Thymus (tissue), 11 donors: ENCODE measurements at regions not wholly inside any gene's neighbourhood (a gene's known extent, or its start where the extent isn't known, plus 50 kb on each side); places are given as distances from the start of the nearest gene placed in this dataset.
"Not testable (repeated sequence)": the region's sequence is repeated elsewhere in the genome, so short reads cannot be mapped to it uniquely, and the experiment has no call there.

Source experiments
- DNase-seq, 9 donors: peaks; one replicate each; pipeline ENCODE4 v3.0.0-alpha.2; 2013; ENCODE audit warnings: low spot score in 9 of 9, low read depth in 6 of 9, missing footprints in 1 of 9
- H3K27ac ChIP-seq, 2 donors: one replicate each; pipeline ENCODE4 v1.5.1; 2013; ENCODE audit warnings: control low read depth in 1 of 2, low read depth in 1 of 2, low read length in 1 of 2, mild to moderate bottlenecking in 1 of 2, moderate library complexity in 1 of 2
- H3K27me3 ChIP-seq, 2 donors: one replicate each; pipeline ENCODE4 v1.5.1; 2013; ENCODE audit warnings: low read length in 1 of 2; ENCODE audit not compliant: control insufficient read depth in 2 of 2, insufficient read depth in 1 of 2
- H3K36me3 ChIP-seq, 2 donors: one replicate each; pipeline ENCODE4 v1.5.1; 2013; ENCODE audit warnings: low read length in 1 of 2, mild to moderate bottlenecking in 1 of 2, moderate library complexity in 1 of 2; ENCODE audit not compliant: control insufficient read depth in 2 of 2, insufficient read depth in 2 of 2
- H3K4me1 ChIP-seq, 2 donors: one replicate each; pipeline ENCODE4 v1.5.1; 2013; ENCODE audit warnings: low read length in 2 of 2; ENCODE audit not compliant: control insufficient read depth in 2 of 2, insufficient read depth in 2 of 2
- H3K4me3 ChIP-seq, 2 donors: one replicate each; pipeline ENCODE4 v1.5.1; 2013; ENCODE audit warnings: low read length in 2 of 2, control low read depth in 1 of 2, mild to moderate bottlenecking in 1 of 2
- H3K9me3 ChIP-seq, 2 donors: one replicate each; pipeline ENCODE4 v1.5.1; 2013; ENCODE audit warnings: low read length in 1 of 2, mild to moderate bottlenecking in 1 of 2; ENCODE audit not compliant: control insufficient read depth in 2 of 2, insufficient read depth in 1 of 2
- WGBS: extraction: QIAGEN DNeasy Blood & Tissue Kit; methylation state at CpG from one replicate; pipeline ENCODE4 v1.1.7; 2013; 5-methylcytosine and 5-hydroxymethylcytosine counted together
- donor health status: healthy.

DNA sequence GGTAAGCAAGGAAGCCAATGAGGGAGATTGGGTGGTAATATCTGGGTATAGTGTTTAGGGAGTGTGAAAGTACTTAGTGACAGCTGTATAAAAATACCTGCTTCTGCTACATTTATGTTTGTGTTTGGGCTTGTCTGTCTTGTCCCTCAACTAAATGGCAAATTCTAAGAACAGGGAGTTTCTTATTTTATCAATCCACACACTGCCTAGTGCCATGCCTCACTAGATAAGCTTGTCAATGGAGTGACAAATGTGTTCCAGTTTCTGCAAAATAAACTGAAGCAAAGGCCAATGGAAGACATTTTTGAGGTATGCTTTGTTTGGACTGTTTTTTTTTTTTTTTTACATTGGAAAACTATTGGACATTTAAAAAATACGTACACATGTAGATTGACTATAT, 418.0 kb downstream of the SH2D1A start:
- H3K27ac ChIP-seq, result peak overlapping the region in 1 of 2 donors; percentile 52
- WGBS, result 95% methylated on average over 1 of the region's 1 CpG
- H3K4me1 ChIP-seq, result no peaks in the 10 kb centered on the region
- no peaks in the 10 kb centered on the region for H3K27me3 ChIP-seq
- H3K36me3 ChIP-seq, result no peaks in the 10 kb centered on the region
- H3K9me3 ChIP-seq, result no peaks in the 10 kb centered on the region
- no peak overlapping the region for H3K4me3 ChIP-seq
- no peak for DNase-seq

- 94% methylated on average over 3 of the region's 3 CpGs for WGBS
- no peak overlapping the region for H3K4me3 ChIP-seq
- no peaks in the 10 kb centered on the region for H3K27me3 ChIP-seq
- H3K27ac ChIP-seq, result no peak overlapping the region
- H3K36me3 ChIP-seq, result no peaks in the 10 kb centered on the region
- H3K4me1 ChIP-seq, result no peaks in the 10 kb centered on the region
- H3K9me3 ChIP-seq, result no peaks in the 10 kb centered on the region
- no peak for DNase-seq
These were observed 422.8 kb downstream of the SH2D1A start for GRCh38 chrX:124769166-124769565.

DNA sequence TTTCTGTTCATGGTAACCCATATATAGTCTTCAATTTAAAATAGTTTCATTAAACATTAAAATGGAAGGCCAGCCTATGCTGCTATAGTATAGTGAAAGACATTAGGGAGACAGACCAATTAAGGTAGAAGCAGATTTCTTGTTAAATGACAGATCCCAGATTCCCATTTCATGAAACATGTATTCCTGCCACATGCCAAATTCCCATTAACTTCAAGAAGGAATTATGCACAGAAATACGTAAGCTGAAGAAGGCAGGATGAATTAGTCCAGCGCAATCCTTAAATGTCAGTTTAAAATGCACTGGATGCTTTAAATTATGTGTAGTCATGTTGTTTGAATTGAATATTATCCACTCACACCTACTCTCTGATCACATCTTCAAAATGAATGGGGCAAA, 424.9 kb downstream of the SH2D1A start:
- WGBS, result 98% methylated on average over 2 of the region's 2 CpGs
- H3K27ac ChIP-seq, result no peak overlapping the region
- no peak overlapping the region for H3K4me3 ChIP-seq

DNA sequence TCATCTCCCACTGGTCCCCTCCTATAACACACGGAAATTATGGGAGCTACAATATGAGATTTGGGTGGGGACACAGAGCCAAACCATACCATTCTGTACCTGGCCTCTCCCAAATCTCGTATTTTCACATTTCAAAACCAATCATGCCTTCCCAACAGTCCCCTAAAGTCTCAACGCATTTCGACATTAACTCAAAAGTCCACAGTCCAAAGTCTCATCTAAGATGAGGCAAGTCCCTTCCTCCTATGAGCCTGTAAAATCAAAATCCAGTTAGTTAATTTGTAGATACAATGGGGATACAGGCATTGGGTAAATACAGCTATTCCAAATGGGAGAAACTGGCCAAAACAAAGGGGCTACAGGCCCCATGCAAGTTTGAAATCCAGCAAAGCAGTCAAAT, 441.9 kb downstream of the SH2D1A start:
- H3K9me3 ChIP-seq, H3K4me3 ChIP-seq, H3K4me1 ChIP-seq, H3K27ac ChIP-seq, H3K27me3 ChIP-seq, DNase-seq, H3K36me3 ChIP-seq: not testable (repeated sequence)
- 95% methylated on average over 4 of the region's 4 CpGs for WGBS

More for the DNA sequence above, 424.9 kb downstream of the SH2D1A start:
- Histone ChIP-seq H3K27me3 (no peaks in the 10 kb centered on the region), H3K4me1 (no peaks in the 10 kb centered on the region), H3K9me3 (no peaks in the 10 kb centered on the region), H3K36me3 (no peaks in the 10 kb centered on the region)
- DNase-seq, result no peak

DNA sequence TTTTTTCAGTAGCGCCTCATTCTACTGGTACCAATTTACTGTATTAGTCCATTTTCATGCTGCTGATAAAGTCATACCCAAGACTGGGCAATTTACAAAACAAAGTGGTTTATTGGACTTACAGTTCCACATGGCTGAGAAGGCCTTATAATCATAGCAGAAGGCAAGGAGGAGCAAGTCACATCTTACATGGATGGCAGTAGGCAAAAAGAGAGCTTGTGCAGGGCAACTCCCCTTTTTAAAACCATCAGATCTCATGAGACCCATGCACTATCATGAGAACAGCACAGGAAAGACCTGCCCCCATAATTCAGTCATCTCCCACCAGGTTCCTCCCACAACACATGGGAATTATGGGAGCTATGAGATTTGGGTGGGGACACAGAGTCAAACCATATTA, 443.5 kb downstream of the SH2D1A start:
- not testable (repeated sequence) for H3K36me3 ChIP-seq, H3K9me3 ChIP-seq, H3K27ac ChIP-seq, H3K4me3 ChIP-seq, H3K4me1 ChIP-seq, H3K27me3 ChIP-seq, DNase-seq
- WGBS, result 100% methylated on average over 1 of the region's 1 CpG

GRCh38 chrX:124791492-124792095, 445.2 kb downstream of the SH2D1A start:
- no peaks in the 10 kb centered on the region for H3K27me3 ChIP-seq
- H3K4me1 ChIP-seq, result no peaks in the 10 kb centered on the region
- DNase-seq, result no peak
- no peaks in the 10 kb centered on the region for H3K36me3 ChIP-seq
- H3K27ac ChIP-seq, result no peak overlapping the region
- 97% methylated on average over 4 of the region's 4 CpGs for WGBS
- H3K9me3 ChIP-seq, result peaks cover 0 to 7% of the 10 kb centered on the region in 2 donors
- no peak overlapping the region for H3K4me3 ChIP-seq

GRCh38 chrX:124796989-124797388, 450.6 kb downstream of the SH2D1A start:
- Histone ChIP-seq H3K36me3 (no peaks in the 10 kb centered on the region), H3K4me3 (no peak overlapping the region), H3K4me1 (no peaks in the 10 kb centered on the region), H3K27me3 (no peaks in the 10 kb centered on the region), H3K27ac (no peak overlapping the region), H3K9me3 (no peaks in the 10 kb centered on the region)
- no peak for DNase-seq
- 96% methylated on average over 3 of the region's 3 CpGs for WGBS

DNA sequence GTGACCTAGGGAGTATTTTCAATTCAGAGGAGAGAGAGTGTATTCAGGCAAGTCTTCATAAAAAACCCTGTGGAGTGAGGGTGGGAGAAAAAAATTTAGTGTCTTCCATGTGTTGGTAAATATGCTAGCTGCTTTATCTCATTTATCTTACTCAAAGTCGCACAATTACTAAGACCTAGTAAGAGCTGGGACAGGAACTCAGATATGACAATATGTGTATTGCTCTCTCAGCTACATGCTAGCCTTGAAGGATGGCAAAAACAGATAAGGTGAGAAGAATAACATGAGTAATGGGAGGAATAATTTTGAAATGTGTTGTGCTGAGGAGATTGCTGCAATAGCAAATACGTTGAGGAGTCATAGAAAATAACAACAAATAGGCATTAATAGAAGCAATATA, 458.6 kb downstream of the SH2D1A start:
- Histone ChIP-seq H3K27me3 (no peaks in the 10 kb centered on the region), H3K36me3 (no peaks in the 10 kb centered on the region), H3K9me3 (peaks cover 0 to 6% of the 10 kb centered on the region in 2 donors), H3K4me1 (no peaks in the 10 kb centered on the region), H3K4me3 (no peak overlapping the region), H3K27ac (no peak overlapping the region)
- no peak for DNase-seq
- WGBS, result 93% methylated on average over 2 of the region's 2 CpGs

- H3K36me3 ChIP-seq, result no peaks in the 10 kb centered on the region
- no peaks in the 10 kb centered on the region for H3K4me1 ChIP-seq
- H3K27me3 ChIP-seq, result no peaks in the 10 kb centered on the region
- 100% methylated on average over 4 of the region's 4 CpGs for WGBS
- H3K4me3 ChIP-seq, result no peak overlapping the region
- peaks cover 0 to 6% of the 10 kb centered on the region in 2 donors for H3K9me3 ChIP-seq
- no peak for DNase-seq
- H3K27ac ChIP-seq, result no peak overlapping the region
These were observed 459.1 kb downstream of the SH2D1A start for GRCh38 chrX:124805486-124805885.

- 97% methylated on average over 1 of the region's 1 CpG for WGBS
- H3K27ac ChIP-seq, result no peak overlapping the region
- DNase-seq, result no peak
- H3K4me1 ChIP-seq, result no peaks in the 10 kb centered on the region
- H3K9me3 ChIP-seq, result no peaks in the 10 kb centered on the region
- no peaks in the 10 kb centered on the region for H3K27me3 ChIP-seq
- H3K36me3 ChIP-seq, result no peaks in the 10 kb centered on the region
- no peak overlapping the region for H3K4me3 ChIP-seq
These were observed 467.7 kb downstream of the SH2D1A start for GRCh38 chrX:124814106-124814505.
